Activated B cell treated with CpG ODN at 0.5 μM for 24 hours (primary cell): ENCODE measurements at regions not wholly inside any gene's neighbourhood (a gene's known extent, or its start where the extent isn't known, plus 50 kb on each side); places are given as distances from the start of the nearest gene placed in this dataset.

ENCODE experiments used
- ATAC-seq: fragments of 200-7000 bp; cut with Tn5 transposase; one replicate; pipeline ENCODE4 v1.10.0; 2021; ENCODE audit warnings: low read depth, mild to moderate bottlenecking, moderate library complexity
- CTCF ChIA-PET: fragments of 350-600 bp; sonication (Branson Sonifier 250); formaldehyde crosslinking; loops from one replicate; lab custom pipeline; 2021; ENCODE audit warnings: antibody characterized with exemption; lab: Charles Lee
- POLR2A ChIA-PET: fragments of 350-600 bp; sonication (Branson Sonifier 250); formaldehyde crosslinking; loops from one replicate; lab custom pipeline; 2021; ENCODE audit warnings: antibody characterized with exemption; lab: Charles Lee
- DNase-seq: peaks from one replicate; pipeline ENCODE4 v3.0.0; 2022
- H3K27ac Mint-ChIP-seq: one replicate; pipeline ENCODE4 v1.8.0; 2020; ENCODE audit warnings: mixed read lengths
- H3K27me3 Mint-ChIP-seq: one replicate; pipeline ENCODE4 v1.8.0; 2021; ENCODE audit warnings: mixed read lengths
- H3K36me3 Mint-ChIP-seq: one replicate; pipeline ENCODE4 v1.8.0; 2021; ENCODE audit warnings: low read depth, mixed read lengths
- H3K4me1 Mint-ChIP-seq: one replicate; pipeline ENCODE4 v1.8.0; 2021; ENCODE audit warnings: mixed read lengths
- H3K4me3 Mint-ChIP-seq: one replicate; pipeline ENCODE4 v1.8.0; 2020; ENCODE audit warnings: mild to moderate bottlenecking, mixed read lengths
- H3K9me3 Mint-ChIP-seq: one replicate; pipeline ENCODE4 v1.8.0; 2020; ENCODE audit warnings: mixed read lengths
- CTCF ChIP-seq: fragments of 200-600 bp; IDR thresholded peaks from one replicate; pipeline ENCODE4 v1.8.0; 2022; ENCODE audit warnings: antibody characterized with exemption, mild to moderate bottlenecking
- intact Hi-C: fragments of 100-400 bp; cut with micrococcal nuclease; formaldehyde crosslinking; loops from one replicate; pipeline ENCODE4 v1.15.1; 2024

- no peaks in the 10 kb centered on the region for H3K4me1 Mint-ChIP-seq
- POLR2A ChIA-PET: no interaction called here
- intact Hi-C loops: no loop called here
- DNase-seq (no peak), ATAC-seq (no peak)
- no peak for TF ChIP-seq CTCF
- peaks cover 13% of the 10 kb centered on the region for H3K27me3 Mint-ChIP-seq
- CTCF ChIA-PET: interaction anchor here (1.4 kb wide), 1 partner anchor 273 kb away, joined by 3 read pairs; no protein-coding TSS in a partner anchor
- no peaks in the 10 kb centered on the region for H3K9me3 Mint-ChIP-seq
- no peak overlapping the region for H3K4me3 Mint-ChIP-seq
- H3K36me3 Mint-ChIP-seq: no peaks in the 10 kb centered on the region
- no peak overlapping the region for H3K27ac Mint-ChIP-seq
These were observed 479.8 kb downstream of the PREX1 start for GRCh38 chr20:48348022-48348421.

GRCh38 chr20:48342822-48343513, 484.8 kb downstream of the PREX1 start:
- no peaks in the 10 kb centered on the region for H3K36me3 Mint-ChIP-seq
- ATAC-seq (no peak), DNase-seq (no peak)
- ChIA-PET POLR2A (no interaction called here), CTCF (interaction anchor here (1.4 kb wide), 1 partner anchor 15 kb away, joined by 3 read pairs; no protein-coding TSS in a partner anchor)
- peaks cover 31% of the 10 kb centered on the region for H3K4me1 Mint-ChIP-seq
- no peak overlapping the region for H3K4me3 Mint-ChIP-seq
- no peak for TF ChIP-seq CTCF
- peaks cover 4% of the 10 kb centered on the region for H3K27me3 Mint-ChIP-seq
- intact Hi-C loops: no loop called here
- H3K9me3 Mint-ChIP-seq: no peaks in the 10 kb centered on the region
- no peak overlapping the region for H3K27ac Mint-ChIP-seq

- intact Hi-C loops: no loop called here
- H3K4me3 Mint-ChIP-seq: no peak overlapping the region
- H3K36me3 Mint-ChIP-seq: no peaks in the 10 kb centered on the region
- no peak for DNase-seq
- ChIA-PET CTCF (no interaction called here), POLR2A (interaction anchor here (1.2 kb wide), 1 partner anchor 19 kb away, joined by 5 read pairs; no protein-coding TSS in a partner anchor)
- no peak overlapping the region for H3K27ac Mint-ChIP-seq
- peaks cover 31% of the 10 kb centered on the region for H3K4me1 Mint-ChIP-seq
- H3K9me3 Mint-ChIP-seq: peaks cover 3% of the 10 kb centered on the region
- TF ChIP-seq CTCF: no peak
- peaks cover 19% of the 10 kb centered on the region for H3K27me3 Mint-ChIP-seq
- peak; percentile 28 for ATAC-seq
These were observed 486.9 kb downstream of the PREX1 start for GRCh38 chr20:48340883-48341281.

GRCh38 chr20:48339986-48340882, 487.6 kb downstream of the PREX1 start:
- ChIA-PET POLR2A (interaction anchor here (0.5 to 1.2 kb wide), 2 partner anchors 20 to 79 kb away, joined by 4 to 5 read pairs; no protein-coding TSS in a partner anchor), CTCF (no interaction called here)
- Mint-ChIP-seq H3K27ac (peak overlapping the region; percentile 42), H3K36me3 (no peaks in the 10 kb centered on the region), H3K9me3 (peaks cover 3% of the 10 kb centered on the region), H3K4me3 (peak overlapping the region; percentile 8), H3K4me1 (peaks cover 31% of the 10 kb centered on the region), H3K27me3 (peaks cover 23% of the 10 kb centered on the region)
- TF ChIP-seq CTCF: no peak
- DNase-seq: no peak
- peak; percentile 71 for ATAC-seq
- intact Hi-C loops: loop anchor here (2.0 kb wide), 1 partner anchor 21 kb away; no protein-coding TSS in a partner anchor
